Jurkat, Clone E6-1 (cell line): ENCODE measurements at regions not wholly inside any gene's neighbourhood (a gene's known extent, or its start where the extent isn't known, plus 50 kb on each side); places are given as distances from the start of the nearest gene placed in this dataset.

ENCODE experiments used
- DNase-seq: peaks from one replicate; pipeline ENCODE4 v3.0.0-alpha.2; 2011; ENCODE audit warnings: low read depth, low spot score
- H3K4me3 ChIP-seq: 2 replicates; pipeline ENCODE4 v1.5.1; 2011; ENCODE audit warnings: mild to moderate bottlenecking, low read length, control low read depth, moderate library complexity

GRCh38 chr18:28581521-28582071, 404.7 kb upstream of the CDH2 start:
- H3K4me3 ChIP-seq, result no peak overlapping the region
- DNase-seq, result no peak

GRCh38 chr18:28576941-28577340, 400.0 kb upstream of the CDH2 start:
- DNase-seq, result no peak
- no peak overlapping the region for H3K4me3 ChIP-seq

GRCh38 chr18:28575123-28575522, 398.2 kb upstream of the CDH2 start:
- no peak overlapping the region for H3K4me3 ChIP-seq
- DNase-seq, result no peak

- DNase-seq, result no peak
Observed at GRCh38 chr18:28574175-28574574, 397.2 kb upstream of the CDH2 start.

GRCh38 chr18:28571929-28572328, 395.0 kb upstream of the CDH2 start:
- H3K4me3 ChIP-seq, result no peak overlapping the region

More at GRCh38 chr18:28574175-28574574, 397.2 kb upstream of the CDH2 start:
- no peak overlapping the region for H3K4me3 ChIP-seq

GRCh38 chr18:28560331-28560730, 383.4 kb upstream of the CDH2 start:
- H3K4me3 ChIP-seq, result no peak overlapping the region
- no peak for DNase-seq

More at GRCh38 chr18:28571929-28572328, 395.0 kb upstream of the CDH2 start:
- DNase-seq, result no peak

DNA sequence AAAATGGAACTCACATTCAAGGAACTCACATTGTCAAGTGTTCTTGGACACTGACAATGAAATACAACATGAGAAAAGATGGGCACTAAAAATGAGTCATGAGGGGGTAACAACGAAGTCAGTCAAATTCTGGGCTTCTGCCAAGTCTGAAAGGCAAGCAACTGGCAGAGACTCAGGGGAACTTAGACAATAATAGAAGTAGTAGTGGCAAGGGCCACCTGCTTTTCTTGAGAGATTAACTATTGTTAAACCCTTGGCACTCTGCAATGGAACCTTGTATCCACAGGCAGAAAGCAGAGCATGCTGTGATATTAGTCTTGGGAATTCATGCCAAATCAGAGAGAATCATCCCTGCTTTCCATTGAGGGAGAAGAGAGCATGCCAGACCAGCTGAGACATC, 382.6 kb upstream of the CDH2 start:
- H3K4me3 ChIP-seq, result no peak overlapping the region
- no peak for DNase-seq

DNA sequence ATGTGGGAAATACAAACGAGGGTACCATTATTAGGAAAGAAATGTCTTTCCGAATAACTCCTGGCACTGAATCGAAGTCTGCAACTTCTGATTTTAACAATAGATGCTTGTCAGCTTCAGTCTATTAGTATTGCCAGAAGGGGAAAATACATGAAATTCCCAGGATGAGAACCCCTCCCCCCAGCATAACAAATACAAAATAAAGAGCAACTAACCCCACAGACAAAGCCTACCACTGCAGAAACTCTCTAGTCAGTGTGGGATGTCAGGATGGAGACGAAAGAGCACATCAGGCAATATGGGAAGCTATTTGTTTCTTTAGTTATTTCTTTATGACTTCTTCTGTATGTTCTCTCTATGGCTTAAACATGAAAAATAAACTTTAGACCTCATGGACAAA, 365.0 kb upstream of the CDH2 start:
- no peak for DNase-seq
- no peak overlapping the region for H3K4me3 ChIP-seq

DNA sequence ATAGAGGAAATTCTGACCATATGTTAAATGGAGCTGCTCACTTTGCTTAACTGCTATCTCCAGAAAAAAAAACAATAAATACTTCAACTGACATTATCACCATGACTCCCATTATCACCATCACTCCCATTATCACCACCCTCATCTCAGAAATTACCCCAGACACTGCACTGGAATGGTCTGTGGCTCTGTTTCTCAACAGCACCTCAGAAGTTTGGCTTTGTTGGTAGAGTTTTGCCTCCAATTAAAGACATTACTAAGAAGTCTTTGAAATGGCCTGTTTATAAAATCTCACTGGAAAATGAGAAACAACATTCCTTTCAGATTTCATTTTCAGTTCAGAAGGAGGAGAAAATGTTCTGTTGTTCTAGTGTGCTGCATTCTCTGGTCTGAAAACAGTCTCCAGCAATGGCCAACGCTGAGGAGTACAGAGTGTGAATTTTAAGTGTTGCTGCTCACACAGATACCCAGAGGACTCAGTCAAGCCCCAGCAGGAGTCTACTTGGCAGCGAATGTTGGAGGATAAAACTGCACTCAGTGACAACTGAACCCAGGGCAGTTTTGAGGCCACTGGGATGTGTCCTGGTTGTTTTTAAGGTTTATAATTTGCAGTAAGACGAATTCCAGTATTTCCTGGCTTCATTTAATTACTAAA, 364.5 kb upstream of the CDH2 start:
- no peak for DNase-seq
- H3K4me3 ChIP-seq, result no peak overlapping the region

GRCh38 chr18:28529644-28530043, 352.7 kb upstream of the CDH2 start:
- no peak for DNase-seq
- no peak overlapping the region for H3K4me3 ChIP-seq

DNA sequence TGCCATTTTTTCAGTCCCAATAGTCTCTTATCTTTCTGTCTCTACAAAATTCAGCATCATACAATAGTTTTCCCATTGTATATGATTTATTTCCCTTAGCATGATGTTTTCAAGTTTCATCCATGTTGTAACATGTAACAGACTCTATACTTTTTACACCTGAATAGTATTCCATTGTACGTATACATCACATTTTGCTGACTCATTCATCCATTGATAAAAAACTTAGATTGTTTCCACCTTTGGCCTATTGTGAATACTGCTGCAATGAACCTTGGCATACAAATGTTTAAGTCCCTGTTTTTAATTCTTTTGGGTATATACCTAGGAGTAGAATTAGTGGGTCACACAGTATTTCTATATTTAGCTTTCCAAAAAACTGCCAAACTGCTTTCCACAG, 349.3 kb upstream of the CDH2 start:
- H3K4me3 ChIP-seq, result no peak overlapping the region
- DNase-seq, result no peak

GRCh38 chr18:28523758-28524475, 347.0 kb upstream of the CDH2 start:
- H3K4me3 ChIP-seq, result no peak overlapping the region
- no peak for DNase-seq

DNA sequence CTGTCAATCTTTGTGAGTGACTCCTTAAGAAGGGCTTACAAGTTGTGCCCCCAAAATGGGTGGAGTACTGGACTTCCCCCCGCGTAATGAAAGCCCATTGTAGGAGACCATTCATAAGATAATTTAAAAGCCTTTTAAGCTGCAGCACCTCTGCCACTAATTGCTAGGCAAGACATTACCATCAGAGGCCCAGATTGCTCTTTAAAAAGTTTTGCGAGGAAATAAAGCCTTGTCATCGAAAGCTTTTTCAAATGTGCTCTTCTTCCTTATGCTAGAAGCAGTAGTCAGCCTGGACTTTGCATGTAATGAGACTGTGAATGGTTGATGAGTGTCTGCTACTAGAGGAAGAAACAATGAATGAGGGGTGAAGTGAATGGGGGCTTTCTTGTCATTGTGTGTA, 345.3 kb upstream of the CDH2 start:
- no peak overlapping the region for H3K4me3 ChIP-seq
- no peak for DNase-seq

- no peak overlapping the region for H3K4me3 ChIP-seq
- DNase-seq, result no peak
Observed at GRCh38 chr18:28519997-28520396, 343.1 kb upstream of the CDH2 start.

- no peak for DNase-seq
- H3K4me3 ChIP-seq, result no peak overlapping the region
Observed at GRCh38 chr18:28514699-28515098, 337.8 kb upstream of the CDH2 start.

DNA sequence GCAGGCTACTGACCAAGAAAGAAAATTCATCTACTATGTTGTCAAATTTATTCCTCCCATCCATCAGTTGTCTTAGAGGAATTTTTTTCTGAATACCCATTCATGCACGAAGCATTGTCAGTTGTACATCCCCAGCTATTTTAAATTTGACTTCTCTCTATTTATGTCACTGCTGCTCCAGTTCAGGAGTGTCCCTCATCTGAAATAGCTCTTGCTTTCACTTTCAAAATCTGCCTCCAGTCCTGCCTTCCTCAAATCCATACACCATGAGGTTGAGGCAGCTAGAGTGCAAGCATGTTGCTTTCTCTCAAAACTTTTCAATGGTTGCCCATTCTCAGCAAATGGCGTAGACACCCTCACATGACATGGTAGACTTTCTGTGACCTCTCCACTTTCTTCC, 335.4 kb upstream of the CDH2 start:
- H3K4me3 ChIP-seq, result no peak overlapping the region; the same call in 1 of the 2 replicates
- no peak for DNase-seq

DNA sequence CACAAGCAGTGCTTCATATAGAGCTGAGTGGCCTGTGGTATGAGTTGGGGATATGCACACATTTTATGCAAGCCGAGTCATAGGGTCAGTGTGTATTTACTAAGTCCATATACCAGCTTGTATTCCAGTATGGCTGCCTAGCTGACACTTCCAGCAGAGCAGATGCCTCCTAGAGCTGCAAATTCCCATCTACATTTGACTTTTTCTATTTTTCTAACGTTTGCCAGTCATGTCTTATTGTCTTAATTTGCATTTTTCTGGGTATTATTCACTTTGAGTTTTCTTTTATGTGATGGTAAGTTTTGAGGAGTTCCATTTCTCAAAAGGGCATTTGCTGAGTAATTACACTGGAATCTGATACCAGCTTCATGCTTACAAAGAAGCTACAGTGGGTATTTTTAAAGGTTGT, 334.5 kb upstream of the CDH2 start:
- no peak overlapping the region for H3K4me3 ChIP-seq
- no peak for DNase-seq

DNA sequence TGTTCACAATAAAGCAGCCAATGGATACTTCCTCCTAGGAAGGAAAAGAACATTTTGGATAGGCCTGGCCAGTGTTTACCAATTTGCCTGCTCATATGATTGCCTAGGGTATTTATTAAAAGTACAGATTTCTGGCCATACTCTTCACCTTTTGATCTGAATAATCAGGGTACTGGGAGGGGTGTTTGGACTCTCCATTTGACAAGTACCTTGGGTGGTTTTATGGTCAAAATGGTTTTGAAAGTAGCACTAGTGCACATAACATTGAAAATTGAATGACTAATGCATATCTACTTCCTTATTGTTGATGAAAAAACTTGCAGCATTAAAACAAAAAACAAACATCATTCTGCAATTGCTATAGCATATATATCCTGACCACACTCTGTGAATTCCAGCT, 333.3 kb upstream of the CDH2 start:
- H3K4me3 ChIP-seq, result no peak overlapping the region
- DNase-seq, result no peak

DNA sequence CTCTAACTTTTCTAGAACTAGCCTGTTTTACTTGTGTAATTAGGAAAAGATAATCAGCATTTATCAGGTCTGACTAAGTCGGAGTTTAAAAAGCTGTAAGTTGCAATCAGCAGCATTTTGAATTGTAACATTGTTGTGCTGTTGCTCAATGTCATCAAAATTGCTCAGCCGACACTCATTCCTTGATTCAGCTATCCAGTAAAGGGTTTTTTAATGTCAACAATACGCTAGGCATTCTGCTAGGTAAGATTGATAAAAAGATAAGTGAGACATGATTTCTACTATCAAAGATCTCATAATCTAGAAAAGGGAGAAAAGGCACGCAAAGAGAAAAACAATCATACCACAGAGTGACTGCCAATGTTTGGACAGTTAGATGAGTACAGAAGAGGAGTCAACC, 327.1 kb upstream of the CDH2 start:
- H3K4me3 ChIP-seq, result no peak overlapping the region
- DNase-seq, result no peak

DNA sequence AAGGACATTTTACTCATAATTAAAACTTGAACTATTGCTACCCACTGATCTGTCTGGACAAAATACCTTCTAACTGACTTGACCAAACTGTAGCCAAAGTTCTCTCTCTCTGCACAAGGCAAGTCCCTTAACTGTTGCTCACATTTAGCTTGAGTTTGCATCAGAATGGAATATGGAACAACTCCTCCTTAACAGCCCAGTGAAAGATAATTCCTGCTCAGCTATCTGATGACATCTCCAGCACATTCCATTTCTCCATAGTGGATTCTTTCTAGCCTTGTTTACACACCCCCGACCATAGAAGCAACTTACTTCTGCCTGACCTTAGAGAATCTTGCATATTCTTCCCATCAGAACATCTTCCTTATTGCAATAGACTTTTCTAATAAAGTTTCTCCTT, 317.2 kb upstream of the CDH2 start:
- no peak for DNase-seq
- no peak overlapping the region for H3K4me3 ChIP-seq

GRCh38 chr18:28485918-28486317, 309.0 kb upstream of the CDH2 start:
- DNase-seq, result no peak
- H3K4me3 ChIP-seq, result no peak overlapping the region
